T-cell (primary cell): ENCODE measurements at regions not wholly inside any gene's neighbourhood (a gene's known extent, or its start where the extent isn't known, plus 50 kb on each side); places are given as distances from the start of the nearest gene placed in this dataset.

Experiments
- ATAC-seq, 4 experiments: fragments of 200-7000 bp in 3 of 4; fragments of 150-1000 bp in 1 of 4; cut with Tn5 transposase; replicated peaks in 1 of 4; 1 replicate in 3 of 4; 2 replicates in 1 of 4; pipeline ENCODE4 v1.10.0; 2021; ENCODE audit warnings: moderate library complexity in 3 of 4, mild to moderate bottlenecking in 2 of 4, moderate number of reproducible peaks in 1 of 4
- CTCF ChIA-PET, 2 donors: fragments of 300-600 bp; sonication (Branson Sonifier 250); formaldehyde crosslinking; loops; one replicate each; lab custom pipeline; 2022; ENCODE audit warnings: antibody characterized with exemption in 2 of 2; lab: Charles Lee
- POLR2A ChIA-PET, 2 donors: fragments of 300-600 bp; sonication (Branson Sonifier 250); formaldehyde crosslinking; loops; one replicate each; lab custom pipeline; 2022; ENCODE audit warnings: antibody characterized with exemption in 2 of 2; lab: Charles Lee
- DNase-seq, 35 experiments: peaks; one replicate each; pipeline versions ENCODE4 v3.0.0 to v3.0.0-alpha.2; 2013 to 2023
- H3K27ac ChIP-seq: one replicate; pipeline ENCODE4 v1.5.1; 2013; ENCODE audit warnings: low read length
- H3K27me3 ChIP-seq, 2 experiments: replicated peaks in 1 of 2; 1 replicate in 1 of 2; 2 replicates in 1 of 2; pipeline versions ENCODE4 v1.6.1 to v1.7.0; 2013; ENCODE audit warnings: low read length in 1 of 2, mixed read lengths in 1 of 2; ENCODE audit not compliant: control insufficient read depth in 2 of 2, insufficient read depth in 2 of 2; ENCODE audit errors: extremely low read depth in 1 of 2
- H3K36me3 ChIP-seq, 2 donors: 1 replicate in 1 of 2; 2 replicates in 1 of 2; pipeline versions ENCODE4 v1.6.1 to v1.7.0; 2013; ENCODE audit warnings: low read length in 1 of 2; ENCODE audit not compliant: control insufficient read depth in 2 of 2, insufficient read depth in 1 of 2; ENCODE audit errors: extremely low read depth in 1 of 2
- H3K4me1 ChIP-seq, 2 experiments: 1 replicate in 1 of 2; 2 replicates in 1 of 2; pipeline versions ENCODE4 v1.6.1 to v1.7.0; 2013; ENCODE audit warnings: low read length in 2 of 2, mixed read lengths in 1 of 2; ENCODE audit not compliant: insufficient read depth in 2 of 2, control insufficient read depth in 1 of 2; ENCODE audit errors: extremely low read depth in 1 of 2
- H3K4me3 ChIP-seq, 2 donors: 1 replicate in 1 of 2; 2 replicates in 1 of 2; pipeline versions ENCODE4 v1.5.1 to v1.7.0; 2013; ENCODE audit warnings: mild to moderate bottlenecking in 2 of 2, low read length in 1 of 2, moderate library complexity in 1 of 2; ENCODE audit not compliant: control insufficient read depth in 1 of 2; ENCODE audit errors: extremely low read depth in 1 of 2
- H3K9me3 ChIP-seq: 2 replicates; pipeline ENCODE4 v1.7.0; 2013
- H3K27ac Mint-ChIP-seq, 2 donors: one replicate each; pipeline ENCODE4 v1.8.0; 2020 to 2021; ENCODE audit warnings: mild to moderate bottlenecking in 2 of 2, mixed read lengths in 2 of 2
- H3K27me3 Mint-ChIP-seq, 2 donors: one replicate each; pipeline ENCODE4 v1.8.0; 2021 to 2022; ENCODE audit warnings: mixed read lengths in 2 of 2
- H3K36me3 Mint-ChIP-seq: one replicate; pipeline ENCODE4 v1.8.0; 2021; ENCODE audit warnings: mixed read lengths
- H3K4me1 Mint-ChIP-seq, 3 donors: one replicate each; pipeline ENCODE4 v1.8.0; 2020 to 2022; ENCODE audit warnings: mixed read lengths in 3 of 3, mild to moderate bottlenecking in 1 of 3
- H3K4me3 Mint-ChIP-seq, 3 donors: one replicate each; pipeline ENCODE4 v1.8.0; 2020 to 2022; ENCODE audit warnings: mild to moderate bottlenecking in 3 of 3, mixed read lengths in 3 of 3, moderate library complexity in 3 of 3
- H3K9me3 Mint-ChIP-seq, 3 donors: one replicate each; pipeline ENCODE4 v1.8.0; 2020 to 2022; ENCODE audit warnings: mixed read lengths in 3 of 3
- WGBS: methylation state at CpG from one replicate; pipeline ENCODE4 v1.1.5; 2013; ENCODE audit warnings: missing lambda C conversion rate; ENCODE audit not compliant: insufficient coverage; 5-methylcytosine and 5-hydroxymethylcytosine counted together

GRCh38 chrX:40514376-40514775 lies 66.4 kb upstream of the ATP6AP2 start:
- no peak for DNase-seq
- Histone ChIP-seq H3K36me3 (no peaks in the 10 kb centered on the region), H3K4me1 (no peaks in the 10 kb centered on the region)

DNA sequence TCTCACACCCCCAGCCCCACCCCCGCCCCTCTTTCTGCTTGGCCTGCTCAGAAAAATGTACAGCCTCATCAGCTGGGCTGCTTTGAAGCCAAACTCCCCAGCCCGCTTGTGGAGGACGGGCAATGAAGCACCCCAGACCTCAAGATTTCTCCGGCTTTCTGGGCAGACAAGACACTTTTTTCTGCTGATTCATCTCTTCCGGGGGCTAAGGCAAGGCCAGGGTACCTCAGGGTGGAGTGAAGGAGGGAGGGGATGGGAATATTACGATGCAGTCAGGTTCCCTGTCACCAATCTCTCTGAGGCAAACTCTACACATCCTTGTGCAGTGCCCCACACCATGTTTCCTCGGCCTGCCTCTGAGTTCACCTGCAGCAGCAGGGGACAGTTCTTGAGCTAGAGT lies 66.9 kb upstream of the ATP6AP2 start:
- no peaks in the 10 kb centered on the region for H3K4me1 Mint-ChIP-seq
- Histone ChIP-seq H3K4me3 (no peak overlapping the region), H3K36me3 (no peaks in the 10 kb centered on the region), H3K9me3 (no peaks in the 10 kb centered on the region), H3K4me1 (no peaks in the 10 kb centered on the region), H3K27me3 (peaks cover 0 to 5% of the 10 kb centered on the region in 2 experiments), H3K27ac (no peak overlapping the region)
- ChIA-PET CTCF (no interaction called here), POLR2A (no interaction called here)
- no peaks in the 10 kb centered on the region for H3K9me3 Mint-ChIP-seq
- DNase-seq, result no peak
- no peak for ATAC-seq
- H3K36me3 Mint-ChIP-seq, result no peaks in the 10 kb centered on the region
- H3K27ac Mint-ChIP-seq, result no peak overlapping the region
- no CpG with 5 or more reads among the region's 7 CpGs for WGBS
- peaks cover 0 to 18% of the 10 kb centered on the region in 2 donors for H3K27me3 Mint-ChIP-seq
- no peak overlapping the region for H3K4me3 Mint-ChIP-seq

More at GRCh38 chrX:40514376-40514775, 66.4 kb upstream of the ATP6AP2 start:
- ChIA-PET CTCF (no interaction called here), POLR2A (no interaction called here)
- peaks cover 0 to 13% of the 10 kb centered on the region in 2 donors for H3K27me3 Mint-ChIP-seq
- H3K4me1 Mint-ChIP-seq, result no peaks in the 10 kb centered on the region
- no peak for ATAC-seq
- Histone ChIP-seq H3K4me3 (no peak overlapping the region), H3K27ac (no peak overlapping the region), H3K27me3 (peaks cover 0 to 5% of the 10 kb centered on the region in 2 experiments), H3K9me3 (no peaks in the 10 kb centered on the region)
- H3K4me3 Mint-ChIP-seq, result no peak overlapping the region
- 53% methylated on average over 5 of the region's 8 CpGs for WGBS
- no peak overlapping the region for H3K27ac Mint-ChIP-seq
- H3K9me3 Mint-ChIP-seq, result no peaks in the 10 kb centered on the region
- no peaks in the 10 kb centered on the region for H3K36me3 Mint-ChIP-seq

- DNase-seq (no peak), ATAC-seq (no peak)
- no peak overlapping the region for H3K27ac Mint-ChIP-seq
- no peak overlapping the region for H3K4me3 Mint-ChIP-seq
- Histone ChIP-seq H3K4me3 (no peak overlapping the region), H3K9me3 (no peaks in the 10 kb centered on the region), H3K27ac (no peak overlapping the region), H3K36me3 (no peaks in the 10 kb centered on the region), H3K4me1 (no peaks in the 10 kb centered on the region), H3K27me3 (peaks cover 0 to 5% of the 10 kb centered on the region in 2 experiments)
- H3K4me1 Mint-ChIP-seq, result no peaks in the 10 kb centered on the region
- no peaks in the 10 kb centered on the region for H3K36me3 Mint-ChIP-seq
- ChIA-PET CTCF (no interaction called here), POLR2A (no interaction called here)
- peaks cover 0 to 14% of the 10 kb centered on the region in 2 donors for H3K27me3 Mint-ChIP-seq
- H3K9me3 Mint-ChIP-seq, result no peaks in the 10 kb centered on the region
- 86% methylated on average over 3 of the region's 5 CpGs for WGBS
Measured at GRCh38 chrX:40513012-40513411, 67.8 kb upstream of the ATP6AP2 start.

DNA sequence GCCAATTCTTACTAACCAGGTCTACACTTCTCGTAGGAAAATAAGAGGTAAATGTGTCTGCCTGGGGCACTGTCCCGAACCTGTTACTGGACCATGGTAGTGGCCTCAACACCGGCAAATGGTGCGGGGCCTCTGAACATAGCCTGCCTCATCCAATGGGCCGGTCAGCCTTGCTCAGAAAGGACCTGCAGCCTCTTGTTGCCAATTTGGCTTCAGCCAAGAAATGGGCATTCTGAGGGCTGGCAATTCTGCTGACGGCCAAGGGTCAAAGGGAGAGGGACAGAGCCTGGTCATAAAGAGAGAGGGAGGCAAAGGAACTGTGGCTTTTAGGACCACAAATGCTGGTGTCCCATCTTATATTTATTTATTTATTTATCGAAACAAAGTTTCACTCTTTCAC lies 69.5 kb upstream of the ATP6AP2 start:
- no peaks in the 10 kb centered on the region for H3K36me3 Mint-ChIP-seq

DNA sequence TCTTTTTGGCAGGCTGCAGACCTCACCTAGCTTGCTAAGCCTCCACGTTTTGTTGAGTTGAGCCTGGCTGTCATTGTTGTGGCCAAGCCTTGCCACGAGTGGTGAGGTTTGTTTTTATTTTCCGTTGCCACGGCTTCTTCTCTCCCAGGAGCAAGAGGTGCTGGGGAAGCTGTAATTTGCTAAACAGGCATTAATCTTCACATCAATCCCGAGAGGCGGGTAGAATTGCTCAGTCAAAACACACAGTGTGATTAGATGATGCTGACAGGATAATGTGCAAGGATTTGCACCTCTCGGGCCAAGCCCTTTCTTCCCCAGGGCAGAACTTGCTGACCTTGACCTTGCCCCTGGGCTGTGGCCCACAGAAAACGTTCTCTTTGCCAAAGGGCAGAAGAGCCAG lies 72.2 kb upstream of the ATP6AP2 start:
- H3K4me1 ChIP-seq, result no peaks in the 10 kb centered on the region
- no peaks in the 10 kb centered on the region for H3K36me3 Mint-ChIP-seq

More for the DNA sequence above, 69.5 kb upstream of the ATP6AP2 start:
- Mint-ChIP-seq H3K4me3 (no peak overlapping the region), H3K9me3 (no peaks in the 10 kb centered on the region), H3K27ac (no peak overlapping the region), H3K27me3 (peaks cover 0 to 21% of the 10 kb centered on the region in 2 donors), H3K4me1 (no peaks in the 10 kb centered on the region)
- Histone ChIP-seq H3K4me1 (no peaks in the 10 kb centered on the region), H3K27ac (no peak overlapping the region), H3K9me3 (no peaks in the 10 kb centered on the region), H3K27me3 (peaks cover 0 to 5% of the 10 kb centered on the region in 2 experiments), H3K36me3 (no peaks in the 10 kb centered on the region), H3K4me3 (no peak overlapping the region)
- DNase-seq (no peak), ATAC-seq (no peak)
- WGBS, result no CpG with 5 or more reads among the region's 7 CpGs
- ChIA-PET CTCF (no interaction called here), POLR2A (no interaction called here)

DNA sequence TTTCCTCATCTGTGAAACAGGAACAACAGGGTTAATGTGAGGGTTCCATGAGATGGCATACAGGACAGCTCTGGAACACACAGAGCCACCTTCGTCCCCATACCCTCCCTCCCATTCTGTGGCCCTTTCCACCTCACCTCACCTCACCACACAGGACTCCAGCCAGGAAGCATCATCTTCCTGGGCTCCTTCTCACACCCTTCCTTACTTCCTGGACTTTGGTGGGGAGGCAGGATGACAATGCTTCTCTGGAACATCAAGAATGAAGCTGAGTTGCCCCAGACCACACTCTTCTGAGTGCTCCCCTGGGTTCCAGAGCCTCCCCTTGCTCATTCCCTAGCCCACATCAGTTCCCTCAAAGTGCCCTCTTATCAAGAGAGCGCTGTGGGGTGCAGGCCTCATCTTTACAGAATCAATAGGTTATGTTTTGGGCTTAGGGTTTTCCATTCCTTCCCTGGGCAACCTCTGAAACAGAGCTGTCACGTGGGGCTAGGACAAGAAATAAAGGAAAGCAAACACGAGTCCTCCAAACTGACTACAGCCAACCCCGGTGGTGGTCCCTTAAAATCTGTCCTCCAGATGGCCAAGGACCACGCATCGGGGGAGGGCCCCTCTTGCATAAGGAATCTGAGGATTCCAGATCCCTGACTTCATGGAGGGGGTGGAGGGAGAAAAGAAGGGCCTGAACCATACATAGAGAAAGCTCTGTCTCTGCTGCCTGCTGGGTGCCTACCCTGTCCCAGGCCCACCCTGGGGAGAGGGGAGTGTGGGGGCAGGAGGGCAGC lies 74.4 kb upstream of the ATP6AP2 start:
- DNase-seq (no peak), ATAC-seq (no peak)
- no peak overlapping the region for H3K27ac ChIP-seq
- H3K9me3 ChIP-seq, result no peaks in the 10 kb centered on the region
- Mint-ChIP-seq H3K4me1 (no peaks in the 10 kb centered on the region), H3K4me3 (no peak overlapping the region), H3K27ac (no peak overlapping the region), H3K27me3 (peaks cover 0 to 21% of the 10 kb centered on the region in 2 donors), H3K36me3 (no peaks in the 10 kb centered on the region), H3K9me3 (no peaks in the 10 kb centered on the region)
- H3K36me3 ChIP-seq, result no peaks in the 10 kb centered on the region
- ChIA-PET CTCF (no interaction called here), POLR2A (no interaction called here)
- no CpG with 5 or more reads among the region's 7 CpGs for WGBS
- no peaks in the 10 kb centered on the region for H3K4me1 ChIP-seq
- peaks cover 0 to 5% of the 10 kb centered on the region in 2 experiments for H3K27me3 ChIP-seq
- H3K4me3 ChIP-seq, result no peak overlapping the region

More for the DNA sequence above, 72.2 kb upstream of the ATP6AP2 start:
- Histone ChIP-seq H3K27ac (no peak overlapping the region), H3K36me3 (no peaks in the 10 kb centered on the region), H3K27me3 (peaks cover 0 to 5% of the 10 kb centered on the region in 2 experiments), H3K9me3 (no peaks in the 10 kb centered on the region), H3K4me3 (no peak overlapping the region)
- Mint-ChIP-seq H3K4me1 (no peaks in the 10 kb centered on the region), H3K27ac (no peak overlapping the region), H3K9me3 (no peaks in the 10 kb centered on the region), H3K27me3 (peaks cover 0 to 22% of the 10 kb centered on the region in 2 donors), H3K4me3 (no peak overlapping the region)
- CTCF ChIA-PET, result no interaction called here
- ATAC-seq (no peak), DNase-seq (no peak)
- WGBS, result 0% methylated on average over 1 of the region's 8 CpGs
- POLR2A ChIA-PET, result no interaction called here
